HFF-Myc (cell line): ENCODE measurements at regions not wholly inside any gene's neighbourhood (a gene's known extent, or its start where the extent isn't known, plus 50 kb on each side); places are given as distances from the start of the nearest gene placed in this dataset.

Experiments
- DNase-seq: peaks from one replicate; pipeline ENCODE4 v3.0.0-alpha.2; 2011; ENCODE audit warnings: low read depth; ENCODE audit errors: extremely low read depth
- H3K4me3 ChIP-seq: replicated peaks from 2 replicates; pipeline ENCODE4 v1.5.1; 2011; ENCODE audit warnings: low read depth, mild to moderate bottlenecking, control low read depth, low read length
- TF ChIP-seq, protein P1 (sequence below): IDR thresholded peaks from 2 replicates; pipeline ENCODE4 v1.5.1; 2012; ENCODE audit warnings: mild to moderate bottlenecking, low read depth, low read length, control low read depth; ENCODE audit errors: missing control alignments

DNA sequence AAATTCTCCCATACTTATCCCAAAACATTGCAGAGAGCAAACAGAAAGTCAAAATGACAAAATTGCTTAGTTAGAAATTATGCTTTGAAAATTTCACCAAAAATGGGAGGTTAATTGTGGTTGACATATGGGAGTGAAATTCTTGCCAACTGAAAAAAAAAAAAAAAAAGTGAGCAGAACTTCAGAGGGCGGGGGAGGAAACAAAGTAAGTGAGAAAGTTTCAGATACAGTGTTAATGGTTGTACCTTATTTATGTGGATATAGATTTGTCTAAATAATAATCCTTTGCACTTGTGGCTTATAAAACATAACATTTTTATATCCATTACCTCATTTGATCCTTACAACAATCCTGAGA, 91.5 kb upstream of the RAP2B start:
- TF ChIP-seq, protein P1, sequence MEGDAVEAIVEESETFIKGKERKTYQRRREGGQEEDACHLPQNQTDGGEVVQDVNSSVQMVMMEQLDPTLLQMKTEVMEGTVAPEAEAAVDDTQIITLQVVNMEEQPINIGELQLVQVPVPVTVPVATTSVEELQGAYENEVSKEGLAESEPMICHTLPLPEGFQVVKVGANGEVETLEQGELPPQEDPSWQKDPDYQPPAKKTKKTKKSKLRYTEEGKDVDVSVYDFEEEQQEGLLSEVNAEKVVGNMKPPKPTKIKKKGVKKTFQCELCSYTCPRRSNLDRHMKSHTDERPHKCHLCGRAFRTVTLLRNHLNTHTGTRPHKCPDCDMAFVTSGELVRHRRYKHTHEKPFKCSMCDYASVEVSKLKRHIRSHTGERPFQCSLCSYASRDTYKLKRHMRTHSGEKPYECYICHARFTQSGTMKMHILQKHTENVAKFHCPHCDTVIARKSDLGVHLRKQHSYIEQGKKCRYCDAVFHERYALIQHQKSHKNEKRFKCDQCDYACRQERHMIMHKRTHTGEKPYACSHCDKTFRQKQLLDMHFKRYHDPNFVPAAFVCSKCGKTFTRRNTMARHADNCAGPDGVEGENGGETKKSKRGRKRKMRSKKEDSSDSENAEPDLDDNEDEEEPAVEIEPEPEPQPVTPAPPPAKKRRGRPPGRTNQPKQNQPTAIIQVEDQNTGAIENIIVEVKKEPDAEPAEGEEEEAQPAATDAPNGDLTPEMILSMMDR: no peak
- no peak overlapping the region for H3K4me3 ChIP-seq
- DNase-seq: no peak

DNA sequence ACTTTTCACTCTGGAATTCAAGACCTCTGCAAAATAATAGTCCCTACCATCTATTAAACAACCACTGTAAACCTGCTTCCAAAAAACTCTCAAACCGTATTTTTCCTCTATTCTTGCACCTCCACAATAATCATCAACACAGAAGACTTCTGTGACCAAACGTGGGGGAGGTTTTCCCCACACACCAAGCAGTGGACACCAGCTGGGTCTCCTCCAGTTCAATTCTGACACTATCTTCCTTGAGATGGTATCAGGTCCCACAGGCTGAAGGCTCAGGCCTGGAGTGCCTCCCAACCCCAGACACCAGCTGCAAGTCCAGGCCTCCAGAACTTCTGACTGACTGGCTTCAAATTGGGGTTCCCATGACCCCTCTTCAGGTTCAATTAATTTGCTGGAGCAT, 89.6 kb upstream of the RAP2B start:
- TF ChIP-seq, protein P1: no peak
- no peak for DNase-seq
- no peak overlapping the region for H3K4me3 ChIP-seq

DNA sequence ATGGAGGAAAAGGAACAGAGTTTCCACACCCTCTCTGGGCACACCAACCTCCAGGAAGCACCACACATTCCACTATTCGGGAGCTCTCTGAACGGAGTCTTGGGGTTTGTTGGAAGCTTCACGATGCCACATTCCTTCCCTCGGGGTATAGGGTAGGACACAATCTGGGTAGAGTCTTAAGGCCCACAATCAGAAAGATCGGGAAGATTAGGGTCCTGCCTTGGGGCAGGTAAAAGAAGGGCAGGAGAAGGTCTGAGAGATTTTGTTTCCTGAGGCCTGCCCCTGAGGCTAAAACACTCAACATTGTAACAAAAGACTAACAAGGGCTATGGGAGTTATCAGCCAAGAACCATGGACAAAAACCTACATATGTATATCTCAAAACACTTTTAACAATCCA, 89.2 kb upstream of the RAP2B start:
- TF ChIP-seq, protein P1: no peak
- no peak overlapping the region for H3K4me3 ChIP-seq
- no peak for DNase-seq

DNA sequence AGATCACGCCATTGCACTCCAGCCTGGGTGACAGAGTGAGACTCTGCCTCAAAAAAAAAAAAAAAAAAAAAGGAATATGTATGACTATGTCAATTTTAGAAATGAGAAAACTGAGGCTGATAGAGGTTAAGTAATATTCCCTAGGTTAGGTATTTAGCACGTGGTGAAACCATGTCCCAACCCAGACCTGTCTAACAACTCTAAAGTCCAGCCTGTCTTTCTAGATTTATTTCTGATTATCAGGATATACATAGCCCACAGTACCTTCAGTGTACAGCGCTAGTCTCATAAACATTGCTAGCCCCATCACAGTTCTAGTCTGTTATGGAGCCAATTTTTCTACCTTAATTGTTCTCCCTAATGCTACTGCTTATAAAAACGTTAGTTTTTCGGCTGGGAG, 88.4 kb upstream of the RAP2B start:
- no peak overlapping the region for H3K4me3 ChIP-seq
- no peak for DNase-seq
- TF ChIP-seq, protein P1: no peak

DNA sequence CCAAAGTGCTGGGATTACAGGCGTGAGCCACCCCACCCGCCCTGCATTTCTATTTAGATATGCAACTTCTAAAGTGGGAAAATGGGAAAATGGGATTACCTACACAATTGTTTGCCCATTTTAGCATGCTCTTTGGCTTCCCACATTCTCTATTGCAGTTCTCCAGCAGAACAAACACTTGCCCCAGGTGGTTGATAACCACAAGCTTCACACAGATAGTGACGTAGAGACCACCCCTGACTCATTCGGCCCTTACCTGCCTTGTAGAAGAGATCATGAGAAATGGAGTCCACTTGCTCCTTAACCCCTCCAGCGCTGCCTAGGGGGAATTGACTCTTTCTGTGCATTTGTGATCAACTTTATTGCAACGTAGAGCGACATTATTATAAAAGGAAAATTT, 83.2 kb upstream of the RAP2B start:
- no peak overlapping the region for H3K4me3 ChIP-seq
- TF ChIP-seq, protein P1: no peak
- DNase-seq: no peak

DNA sequence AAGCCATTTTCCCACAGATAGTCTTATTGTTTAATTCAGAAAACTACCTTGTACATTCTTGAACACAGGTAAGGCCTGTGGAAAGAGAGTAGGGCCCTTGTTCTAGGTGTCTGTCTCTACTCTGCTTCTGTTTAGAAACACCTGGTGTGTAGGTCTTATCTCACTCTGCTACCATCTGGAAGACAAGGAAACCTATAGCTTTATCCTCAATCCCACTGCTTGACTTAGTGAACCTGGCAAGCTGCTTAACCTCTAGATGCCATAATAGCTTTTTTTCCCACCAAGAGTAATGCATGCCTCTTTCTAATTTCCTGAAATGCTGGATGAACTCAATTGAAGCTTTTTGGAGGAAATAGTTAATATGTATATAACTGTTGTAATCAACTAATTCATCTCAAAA, 82.6 kb upstream of the RAP2B start:
- no peak overlapping the region for H3K4me3 ChIP-seq
- no peak for DNase-seq
- TF ChIP-seq, protein P1: no peak

DNA sequence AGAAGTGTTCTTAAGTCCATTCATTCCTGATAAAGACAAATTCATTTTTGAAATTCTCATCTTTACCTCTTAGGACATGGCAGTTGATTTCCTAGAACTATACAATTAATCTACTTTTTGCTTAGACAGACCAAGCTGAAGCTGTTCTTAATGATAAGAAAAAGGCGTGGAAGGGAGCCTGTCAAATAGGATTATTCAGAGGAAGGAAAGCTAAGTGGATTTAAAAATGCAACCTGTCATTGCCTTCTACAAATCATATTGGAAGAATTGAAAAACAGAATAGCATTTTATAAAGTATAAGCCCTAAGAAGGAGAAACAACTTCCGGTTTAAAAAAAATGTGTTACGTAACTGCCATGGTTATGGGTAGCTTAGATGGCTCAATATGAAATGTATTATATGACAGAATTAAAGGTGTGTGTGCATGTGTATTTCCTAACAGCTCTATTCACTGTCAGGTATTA, 81.2 kb upstream of the RAP2B start:
- TF ChIP-seq, protein P1: no peak
- H3K4me3 ChIP-seq: no peak overlapping the region
- DNase-seq: no peak
